BLaER1 treated with 17β-estradiol and CSF1 and Interleukin-3, amounts not matched to agents 10 nM and 100 nM (cell line): ENCODE measurements at regions not wholly inside any gene's neighbourhood (a gene's known extent, or its start where the extent isn't known, plus 50 kb on each side); places are given as distances from the start of the nearest gene placed in this dataset.
A peak's percentile ranks its signal among the peaks of the same experiment; 100 is the strongest.

Experiments
- H3K27ac ChIP-seq, 11 experiments: shearing (Covaris generic); formaldehyde crosslinking; 2 replicates each; pipeline ENCODE4 v1.8.1; 2022
- H3K27me3 ChIP-seq, 11 experiments: shearing (Covaris generic); formaldehyde crosslinking; 2 replicates each; pipeline ENCODE4 v1.8.1; 2022
- H3K36me3 ChIP-seq, 11 experiments: shearing (Covaris generic); formaldehyde crosslinking; 2 replicates each; pipeline ENCODE4 v1.8.1; 2022
- H3K4me1 ChIP-seq, 10 experiments: shearing (Covaris generic); formaldehyde crosslinking; 2 replicates each; pipeline ENCODE4 v1.8.1; 2022
- H3K4me2 ChIP-seq, 11 experiments: shearing (Covaris generic); formaldehyde crosslinking; 2 replicates each; pipeline ENCODE4 v1.8.1; 2022
- H3K4me3 ChIP-seq, 10 experiments: shearing (Covaris generic); formaldehyde crosslinking; 2 replicates each; pipeline ENCODE4 v1.8.1; 2022
- H3K9ac ChIP-seq, 11 experiments: shearing (Covaris generic); formaldehyde crosslinking; 2 replicates each; pipeline ENCODE4 v1.8.1; 2022
- H3K9me3 ChIP-seq, 11 experiments: shearing (Covaris generic); formaldehyde crosslinking; replicated peaks in 1 of 11; 2 replicates each; pipeline ENCODE4 v1.8.1; 2022
- H4K20me1 ChIP-seq, 11 experiments: shearing (Covaris generic); formaldehyde crosslinking; 2 replicates each; pipeline ENCODE4 v1.8.1; 2022
- Cebpa-rat ChIP-seq, 11 experiments: shearing (Covaris generic); IDR thresholded peaks; 2 replicates each; pipeline ENCODE4 v1.8.1; 2022

- Histone ChIP-seq H3K4me2 (no peak overlapping the region), H3K4me3 (no peak overlapping the region), H3K27me3 (no peaks in the 10 kb centered on the region), H3K4me1 (no peaks in the 10 kb centered on the region), H3K36me3 (no peaks in the 10 kb centered on the region), H3K27ac (no peak overlapping the region), H3K9me3 (peaks cover 27 to 39% (median 32%) of the 10 kb centered on the region in 11 experiments), H4K20me1 (no peaks in the 10 kb centered on the region), H3K9ac (no peak overlapping the region)
- TF ChIP-seq Cebpa-rat (IDR thresholded peaks at IDR 0.05): no peak
These were observed 68.0 kb upstream of the ZNF236 start for GRCh38 chr18:76754351-76754750.

GRCh38 chr18:76752400-76752799 lies 70.0 kb upstream of the ZNF236 start:
- Histone ChIP-seq H3K36me3 (no peaks in the 10 kb centered on the region), H3K4me3 (no peak overlapping the region), H3K27ac (no peak overlapping the region), H3K9ac (no peak overlapping the region), H3K27me3 (no peaks in the 10 kb centered on the region), H4K20me1 (no peaks in the 10 kb centered on the region), H3K4me1 (no peaks in the 10 kb centered on the region), H3K9me3 (peaks cover 42 to 55% (median 49%) of the 10 kb centered on the region in 11 experiments), H3K4me2 (no peak overlapping the region)
- no peak for TF ChIP-seq Cebpa-rat (IDR thresholded peaks at IDR 0.05)

GRCh38 chr18:76750917-76751890 lies 71.2 kb upstream of the ZNF236 start:
- H3K4me3 ChIP-seq: no peak overlapping the region
- no peaks in the 10 kb centered on the region for H3K4me1 ChIP-seq
- no peak overlapping the region for H3K27ac ChIP-seq
- peaks cover 53 to 67% (median 59%) of the 10 kb centered on the region in 11 experiments for H3K9me3 ChIP-seq
- TF ChIP-seq Cebpa-rat (IDR thresholded peaks at IDR 0.05): no peak
- no peak overlapping the region for H3K9ac ChIP-seq
- H3K36me3 ChIP-seq: no peaks in the 10 kb centered on the region
- H4K20me1 ChIP-seq: no peaks in the 10 kb centered on the region
- no peak overlapping the region for H3K4me2 ChIP-seq
- no peaks in the 10 kb centered on the region for H3K27me3 ChIP-seq

GRCh38 chr18:76750269-76750668 lies 72.1 kb upstream of the ZNF236 start:
- H3K9me3 ChIP-seq: peaks cover 60 to 75% (median 69%) of the 10 kb centered on the region in 11 experiments
- no peak overlapping the region for H3K9ac ChIP-seq
- H4K20me1 ChIP-seq: no peaks in the 10 kb centered on the region
- no peaks in the 10 kb centered on the region for H3K36me3 ChIP-seq
- no peak overlapping the region for H3K4me3 ChIP-seq
- no peaks in the 10 kb centered on the region for H3K27me3 ChIP-seq
- H3K4me1 ChIP-seq: no peaks in the 10 kb centered on the region
- H3K4me2 ChIP-seq: no peak overlapping the region
- no peak overlapping the region for H3K27ac ChIP-seq
- TF ChIP-seq Cebpa-rat (IDR thresholded peaks at IDR 0.05): no peak

GRCh38 chr18:76747676-76748075 lies 74.7 kb upstream of the ZNF236 start:
- Histone ChIP-seq H3K27me3 (no peaks in the 10 kb centered on the region), H3K27ac (no peak overlapping the region), H3K4me1 (no peaks in the 10 kb centered on the region), H3K4me3 (no peak overlapping the region), H3K9ac (no peak overlapping the region), H4K20me1 (no peaks in the 10 kb centered on the region), H3K9me3 (peaks cover 62 to 88% (median 78%) of the 10 kb centered on the region in 11 experiments), H3K36me3 (no peaks in the 10 kb centered on the region), H3K4me2 (no peak overlapping the region)
- TF ChIP-seq Cebpa-rat (IDR thresholded peaks at IDR 0.05): no peak

GRCh38 chr18:76741346-76741745 lies 81.0 kb upstream of the ZNF236 start:
- Histone ChIP-seq H3K9me3 (peaks cover 15 to 55% (median 34%) of the 10 kb centered on the region in 11 experiments), H3K27me3 (no peaks in the 10 kb centered on the region), H3K9ac (no peak overlapping the region), H3K4me2 (peak overlapping the region in 2 of 11 experiments; percentile 63 to 78; a peak in 2 of 22 replicates), H3K4me3 (no peak overlapping the region), H4K20me1 (no peaks in the 10 kb centered on the region), H3K27ac (no peak overlapping the region), H3K36me3 (no peaks in the 10 kb centered on the region), H3K4me1 (peaks cover 0 to 17% (median 5%) of the 10 kb centered on the region in 10 experiments; a peak in 11 of 20 replicates)
- TF ChIP-seq Cebpa-rat (IDR thresholded peaks at IDR 0.05): no peak

- Histone ChIP-seq H4K20me1 (no peaks in the 10 kb centered on the region), H3K9ac (no peak overlapping the region), H3K4me3 (no peak overlapping the region), H3K4me2 (no peak overlapping the region), H3K27ac (no peak overlapping the region), H3K4me1 (peaks cover under 1 to 17% (median 8%) of the 10 kb centered on the region in 10 experiments; a peak in 19 of 20 replicates), H3K9me3 (peaks cover 10 to 34% (median 15%) of the 10 kb centered on the region in 11 experiments; a peak in 16 of 22 replicates), H3K36me3 (no peaks in the 10 kb centered on the region), H3K27me3 (no peaks in the 10 kb centered on the region)
- no peak for TF ChIP-seq Cebpa-rat (IDR thresholded peaks at IDR 0.05)
These were observed 86.0 kb upstream of the ZNF236 start for GRCh38 chr18:76736309-76736708.

- H3K27ac ChIP-seq: no peak overlapping the region
- H3K36me3 ChIP-seq: no peaks in the 10 kb centered on the region
- H3K4me2 ChIP-seq: peak overlapping the region in 9 of 11 experiments; percentile 25 to 66 (median 42); a peak in 17 of 22 replicates
- H3K9me3 ChIP-seq: peaks cover 5 to 34% (median 26%) of the 10 kb centered on the region in 11 experiments; a peak in 17 of 22 replicates
- H3K4me3 ChIP-seq: no peak overlapping the region
- no peak overlapping the region for H3K9ac ChIP-seq
- peaks cover 0 to 13% (median 7%) of the 10 kb centered on the region in 10 experiments; a peak in 13 of 20 replicates for H3K4me1 ChIP-seq
- no peaks in the 10 kb centered on the region for H3K27me3 ChIP-seq
- H4K20me1 ChIP-seq: no peaks in the 10 kb centered on the region
- no peak for TF ChIP-seq Cebpa-rat (IDR thresholded peaks at IDR 0.05)
These were observed 91.5 kb upstream of the ZNF236 start for GRCh38 chr18:76730901-76731300.

GRCh38 chr18:76727589-76727988 lies 94.8 kb upstream of the ZNF236 start:
- H4K20me1 ChIP-seq: no peaks in the 10 kb centered on the region
- no peak overlapping the region for H3K4me2 ChIP-seq
- no peak overlapping the region for H3K4me3 ChIP-seq
- H3K9ac ChIP-seq: no peak overlapping the region
- H3K36me3 ChIP-seq: no peaks in the 10 kb centered on the region
- H3K27me3 ChIP-seq: no peaks in the 10 kb centered on the region
- no peak for TF ChIP-seq Cebpa-rat (IDR thresholded peaks at IDR 0.05)
- H3K9me3 ChIP-seq: peaks cover 5 to 30% (median 26%) of the 10 kb centered on the region in 11 experiments; a peak in 16 of 22 replicates
- H3K4me1 ChIP-seq: peaks cover 0 to 13% (median 7%) of the 10 kb centered on the region in 10 experiments; a peak in 13 of 20 replicates
- no peak overlapping the region for H3K27ac ChIP-seq
